ENCODE measurements at regions not wholly inside any gene's neighbourhood (a gene's known extent, or its start where the extent isn't known, plus 50 kb on each side); places are given as distances from the start of the nearest gene placed in this dataset.

DNA sequence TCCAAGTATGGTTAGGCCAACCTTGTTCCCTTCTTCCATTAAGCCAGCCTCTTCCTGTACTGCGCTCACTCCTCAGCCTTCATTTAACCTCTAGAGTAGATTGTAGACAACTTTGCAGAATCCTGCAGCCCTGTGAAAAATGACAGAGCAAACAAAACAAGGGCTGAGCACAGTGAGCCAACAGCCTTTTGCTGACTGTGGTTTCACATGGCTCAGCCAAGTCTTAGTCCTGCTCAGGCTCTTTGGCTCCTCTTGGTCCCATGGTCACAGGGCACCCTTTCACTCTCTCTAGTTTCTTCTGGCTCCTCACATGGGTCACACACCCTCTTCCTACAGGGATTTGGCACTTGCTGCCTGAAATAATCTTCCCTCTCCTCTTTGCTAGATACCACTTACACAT, 900.3 kb downstream of the CCSER2 start:
- TF ChIP-seq EZH2phosphoT487 (IDR thresholded peaks at IDR 0.05; ENCODE audit: unreplicated experiment) (no peak), POLR2AphosphoS5 (IDR thresholded peaks at IDR 0.05; ENCODE audit: low read depth) (no peak), EZH2 (IDR thresholded peaks at IDR 0.05; ENCODE audit: low read depth, unreplicated experiment) (no peak), CREB1 (CRISPR knock-in tag; IDR thresholded peaks at IDR 0.05; ENCODE audit: low read depth) (no peak), ZNF114 (CRISPR knock-in tag; IDR thresholded peaks at IDR 0.05) (no peak), NANOG (IDR thresholded peaks at IDR 0.05; ENCODE audit: borderline replicate concordance) (no peak), ZNF331 (CRISPR knock-in tag; IDR thresholded peaks at IDR 0.05; ENCODE audit: low read depth) (no peak), STAT1 (IDR thresholded peaks at IDR 0.05; ENCODE audit: unreplicated experiment) (no peak)
- TF ChIP-seq, protein P1, sequence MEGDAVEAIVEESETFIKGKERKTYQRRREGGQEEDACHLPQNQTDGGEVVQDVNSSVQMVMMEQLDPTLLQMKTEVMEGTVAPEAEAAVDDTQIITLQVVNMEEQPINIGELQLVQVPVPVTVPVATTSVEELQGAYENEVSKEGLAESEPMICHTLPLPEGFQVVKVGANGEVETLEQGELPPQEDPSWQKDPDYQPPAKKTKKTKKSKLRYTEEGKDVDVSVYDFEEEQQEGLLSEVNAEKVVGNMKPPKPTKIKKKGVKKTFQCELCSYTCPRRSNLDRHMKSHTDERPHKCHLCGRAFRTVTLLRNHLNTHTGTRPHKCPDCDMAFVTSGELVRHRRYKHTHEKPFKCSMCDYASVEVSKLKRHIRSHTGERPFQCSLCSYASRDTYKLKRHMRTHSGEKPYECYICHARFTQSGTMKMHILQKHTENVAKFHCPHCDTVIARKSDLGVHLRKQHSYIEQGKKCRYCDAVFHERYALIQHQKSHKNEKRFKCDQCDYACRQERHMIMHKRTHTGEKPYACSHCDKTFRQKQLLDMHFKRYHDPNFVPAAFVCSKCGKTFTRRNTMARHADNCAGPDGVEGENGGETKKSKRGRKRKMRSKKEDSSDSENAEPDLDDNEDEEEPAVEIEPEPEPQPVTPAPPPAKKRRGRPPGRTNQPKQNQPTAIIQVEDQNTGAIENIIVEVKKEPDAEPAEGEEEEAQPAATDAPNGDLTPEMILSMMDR (conservative IDR thresholded peaks at IDR 0.05; ENCODE audit: low read depth in 2 of 2): no peak
- TF ChIP-seq, protein P2, sequence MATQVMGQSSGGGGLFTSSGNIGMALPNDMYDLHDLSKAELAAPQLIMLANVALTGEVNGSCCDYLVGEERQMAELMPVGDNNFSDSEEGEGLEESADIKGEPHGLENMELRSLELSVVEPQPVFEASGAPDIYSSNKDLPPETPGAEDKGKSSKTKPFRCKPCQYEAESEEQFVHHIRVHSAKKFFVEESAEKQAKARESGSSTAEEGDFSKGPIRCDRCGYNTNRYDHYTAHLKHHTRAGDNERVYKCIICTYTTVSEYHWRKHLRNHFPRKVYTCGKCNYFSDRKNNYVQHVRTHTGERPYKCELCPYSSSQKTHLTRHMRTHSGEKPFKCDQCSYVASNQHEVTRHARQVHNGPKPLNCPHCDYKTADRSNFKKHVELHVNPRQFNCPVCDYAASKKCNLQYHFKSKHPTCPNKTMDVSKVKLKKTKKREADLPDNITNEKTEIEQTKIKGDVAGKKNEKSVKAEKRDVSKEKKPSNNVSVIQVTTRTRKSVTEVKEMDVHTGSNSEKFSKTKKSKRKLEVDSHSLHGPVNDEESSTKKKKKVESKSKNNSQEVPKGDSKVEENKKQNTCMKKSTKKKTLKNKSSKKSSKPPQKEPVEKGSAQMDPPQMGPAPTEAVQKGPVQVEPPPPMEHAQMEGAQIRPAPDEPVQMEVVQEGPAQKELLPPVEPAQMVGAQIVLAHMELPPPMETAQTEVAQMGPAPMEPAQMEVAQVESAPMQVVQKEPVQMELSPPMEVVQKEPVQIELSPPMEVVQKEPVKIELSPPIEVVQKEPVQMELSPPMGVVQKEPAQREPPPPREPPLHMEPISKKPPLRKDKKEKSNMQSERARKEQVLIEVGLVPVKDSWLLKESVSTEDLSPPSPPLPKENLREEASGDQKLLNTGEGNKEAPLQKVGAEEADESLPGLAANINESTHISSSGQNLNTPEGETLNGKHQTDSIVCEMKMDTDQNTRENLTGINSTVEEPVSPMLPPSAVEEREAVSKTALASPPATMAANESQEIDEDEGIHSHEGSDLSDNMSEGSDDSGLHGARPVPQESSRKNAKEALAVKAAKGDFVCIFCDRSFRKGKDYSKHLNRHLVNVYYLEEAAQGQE (IDR thresholded peaks at IDR 0.05; ENCODE audit: unreplicated experiment): no peak
- TF ChIP-seq, protein P3, sequence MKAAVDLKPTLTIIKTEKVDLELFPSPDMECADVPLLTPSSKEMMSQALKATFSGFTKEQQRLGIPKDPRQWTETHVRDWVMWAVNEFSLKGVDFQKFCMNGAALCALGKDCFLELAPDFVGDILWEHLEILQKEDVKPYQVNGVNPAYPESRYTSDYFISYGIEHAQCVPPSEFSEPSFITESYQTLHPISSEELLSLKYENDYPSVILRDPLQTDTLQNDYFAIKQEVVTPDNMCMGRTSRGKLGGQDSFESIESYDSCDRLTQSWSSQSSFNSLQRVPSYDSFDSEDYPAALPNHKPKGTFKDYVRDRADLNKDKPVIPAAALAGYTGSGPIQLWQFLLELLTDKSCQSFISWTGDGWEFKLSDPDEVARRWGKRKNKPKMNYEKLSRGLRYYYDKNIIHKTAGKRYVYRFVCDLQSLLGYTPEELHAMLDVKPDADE (IDR thresholded peaks at IDR 0.05): no peak

All from GM23338 (cell line).